ENCODE measurements at regions not wholly inside any gene's neighbourhood (a gene's known extent, or its start where the extent isn't known, plus 50 kb on each side); places are given as distances from the start of the nearest gene placed in this dataset.
"Not testable (repeated sequence)": the region's sequence is repeated elsewhere in the genome, so short reads cannot be mapped to it uniquely, and the experiment has no call there.

GRCh38 chr5:42984307-42984706 lies 55.8 kb downstream of the ANXA2R start:
- Histone ChIP-seq H3K36me3 (ENCODE audit: control insufficient read depth, low read length) (no peaks in the 10 kb centered on the region), H4K20me1 (ENCODE audit: control insufficient read depth, insufficient read depth, low read depth, low read length) (no peaks in the 10 kb centered on the region), H3K4me1 (ENCODE audit: control insufficient read depth, low read length) (no peaks in the 10 kb centered on the region), H3K79me2 (ENCODE audit: control insufficient read depth, low read length) (no peaks in the 10 kb centered on the region), H3K9me3 (ENCODE audit: control insufficient read depth, insufficient read depth, low read length) (no peaks in the 10 kb centered on the region; the same call in 1 of the 2 replicates), H3F3A (ENCODE audit: control insufficient read depth, insufficient read depth) (no peaks in the 10 kb centered on the region), H3K4me3 (ENCODE audit: low read length) (no peak overlapping the region), H3K27me3 (ENCODE audit: control insufficient read depth, low read length) (peaks cover 17% of the 10 kb centered on the region), H3K27ac (ENCODE audit: low read depth, low read length) (no peak overlapping the region), H3K4me2 (ENCODE audit: low read length) (no peak overlapping the region), H3K9me2 (replicated peaks; ENCODE audit: control insufficient read depth, low read length) (no peaks in the 10 kb centered on the region)
- no peak for TF ChIP-seq EZH2phosphoT487 (IDR thresholded peaks at IDR 0.05; ENCODE audit: borderline replicate concordance, low read length)
- TF ChIP-seq, protein P1, sequence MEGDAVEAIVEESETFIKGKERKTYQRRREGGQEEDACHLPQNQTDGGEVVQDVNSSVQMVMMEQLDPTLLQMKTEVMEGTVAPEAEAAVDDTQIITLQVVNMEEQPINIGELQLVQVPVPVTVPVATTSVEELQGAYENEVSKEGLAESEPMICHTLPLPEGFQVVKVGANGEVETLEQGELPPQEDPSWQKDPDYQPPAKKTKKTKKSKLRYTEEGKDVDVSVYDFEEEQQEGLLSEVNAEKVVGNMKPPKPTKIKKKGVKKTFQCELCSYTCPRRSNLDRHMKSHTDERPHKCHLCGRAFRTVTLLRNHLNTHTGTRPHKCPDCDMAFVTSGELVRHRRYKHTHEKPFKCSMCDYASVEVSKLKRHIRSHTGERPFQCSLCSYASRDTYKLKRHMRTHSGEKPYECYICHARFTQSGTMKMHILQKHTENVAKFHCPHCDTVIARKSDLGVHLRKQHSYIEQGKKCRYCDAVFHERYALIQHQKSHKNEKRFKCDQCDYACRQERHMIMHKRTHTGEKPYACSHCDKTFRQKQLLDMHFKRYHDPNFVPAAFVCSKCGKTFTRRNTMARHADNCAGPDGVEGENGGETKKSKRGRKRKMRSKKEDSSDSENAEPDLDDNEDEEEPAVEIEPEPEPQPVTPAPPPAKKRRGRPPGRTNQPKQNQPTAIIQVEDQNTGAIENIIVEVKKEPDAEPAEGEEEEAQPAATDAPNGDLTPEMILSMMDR (IDR thresholded peaks at IDR 0.05; ENCODE audit: low read depth, low read length, poor library complexity, severe bottlenecking): no peak

GRCh38 chr5:42982107-42982622 lies 58.0 kb downstream of the ANXA2R start:
- no peak for TF ChIP-seq EZH2phosphoT487 (IDR thresholded peaks at IDR 0.05; ENCODE audit: borderline replicate concordance, low read length)
- TF ChIP-seq, protein P1 (IDR thresholded peaks at IDR 0.05; ENCODE audit: low read depth, low read length, poor library complexity, severe bottlenecking): no peak
- Histone ChIP-seq H3K36me3 (ENCODE audit: control insufficient read depth, low read length) (no peaks in the 10 kb centered on the region), H3K79me2 (ENCODE audit: control insufficient read depth, low read length) (no peaks in the 10 kb centered on the region), H3K27me3 (ENCODE audit: control insufficient read depth, low read length) (0 out of 2 replicates have a peak, but pooled peaks cover 3% of the 10 kb centered on the region), H4K20me1 (ENCODE audit: control insufficient read depth, insufficient read depth, low read depth, low read length) (no peaks in the 10 kb centered on the region), H3K9me3 (ENCODE audit: control insufficient read depth, insufficient read depth, low read length) (no peaks in the 10 kb centered on the region), H3K9me2 (replicated peaks; ENCODE audit: control insufficient read depth, low read length) (no peaks in the 10 kb centered on the region), H3K4me1 (ENCODE audit: control insufficient read depth, low read length) (no peaks in the 10 kb centered on the region), H3K4me2 (ENCODE audit: low read length) (no peak overlapping the region), H3F3A (ENCODE audit: control insufficient read depth, insufficient read depth) (no peaks in the 10 kb centered on the region), H3K27ac (ENCODE audit: low read depth, low read length) (no peak overlapping the region), H3K4me3 (ENCODE audit: low read length) (no peak overlapping the region)

DNA sequence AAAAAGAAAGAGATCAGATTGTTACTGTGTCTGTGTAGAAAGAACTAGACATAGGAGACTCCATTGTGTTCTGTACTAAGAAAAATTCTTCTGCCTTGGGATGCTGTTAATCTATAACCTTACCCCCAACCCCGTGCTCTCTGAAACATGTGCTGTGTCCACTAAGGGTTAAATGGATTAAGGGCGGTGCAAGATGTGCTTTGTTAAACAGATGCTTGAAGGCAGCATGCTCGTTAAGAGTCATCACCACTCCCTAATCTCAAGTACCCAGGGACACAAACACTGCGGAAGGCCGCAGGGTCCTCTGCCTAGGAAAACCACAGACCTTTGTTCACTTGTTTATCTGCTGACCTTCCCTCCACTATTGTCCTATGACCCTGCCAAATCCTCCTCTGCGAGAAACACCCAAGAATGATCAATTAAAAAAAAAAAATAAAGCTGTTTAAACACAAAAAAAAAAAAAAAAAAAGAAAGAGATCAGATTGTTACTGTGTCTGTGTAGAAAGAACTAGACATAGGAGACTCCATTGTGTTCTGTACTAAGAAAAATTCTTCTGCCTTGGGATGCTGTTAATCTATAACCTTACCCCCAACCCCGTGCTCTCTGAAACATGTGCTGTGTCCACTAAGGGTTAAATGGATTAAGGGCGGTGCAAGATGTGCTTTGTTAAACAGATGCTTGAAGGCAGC lies 58.6 kb downstream of the ANXA2R start:
- H3K9me3 ChIP-seq (ENCODE audit: control insufficient read depth, insufficient read depth, low read length); H3K36me3 ChIP-seq (ENCODE audit: control insufficient read depth, low read length); H3F3A ChIP-seq (ENCODE audit: control insufficient read depth, insufficient read depth); H3K79me2 ChIP-seq (ENCODE audit: control insufficient read depth, low read length); H3K4me2 ChIP-seq (ENCODE audit: low read length); H3K27me3 ChIP-seq (ENCODE audit: control insufficient read depth, low read length); H3K4me1 ChIP-seq (ENCODE audit: control insufficient read depth, low read length); H4K20me1 ChIP-seq (ENCODE audit: control insufficient read depth, insufficient read depth, low read depth, low read length); H3K4me3 ChIP-seq (ENCODE audit: low read length); H3K9me2 ChIP-seq (replicated peaks; ENCODE audit: control insufficient read depth, low read length); H3K27ac ChIP-seq (ENCODE audit: low read depth, low read length): not testable (repeated sequence)

DNA sequence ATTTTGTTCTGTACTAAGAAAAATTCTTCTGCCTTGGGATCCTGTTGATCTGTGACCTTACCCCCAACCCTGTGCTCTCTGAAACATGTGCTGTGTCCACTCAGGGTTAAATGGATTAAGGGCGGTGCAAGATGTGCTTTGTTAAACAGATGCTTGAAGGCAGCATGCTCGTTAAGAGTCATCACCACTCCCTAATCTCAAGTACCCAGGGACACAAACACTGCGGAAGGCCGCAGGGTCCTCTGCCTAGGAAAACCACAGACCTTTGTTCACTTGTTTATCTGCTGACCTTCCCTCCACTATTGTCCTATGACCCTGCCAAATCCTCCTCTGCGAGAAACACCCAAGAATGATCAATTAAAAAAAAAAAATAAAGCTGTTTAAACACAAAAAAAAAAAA lies 59.1 kb downstream of the ANXA2R start:
- not testable (repeated sequence) for H3K27ac ChIP-seq (ENCODE audit: low read depth, low read length); H3K4me3 ChIP-seq (ENCODE audit: low read length); H3F3A ChIP-seq (ENCODE audit: control insufficient read depth, insufficient read depth); H3K4me1 ChIP-seq (ENCODE audit: control insufficient read depth, low read length); H3K79me2 ChIP-seq (ENCODE audit: control insufficient read depth, low read length); H3K4me2 ChIP-seq (ENCODE audit: low read length); H4K20me1 ChIP-seq (ENCODE audit: control insufficient read depth, insufficient read depth, low read depth, low read length); H3K27me3 ChIP-seq (ENCODE audit: control insufficient read depth, low read length); H3K9me2 ChIP-seq (replicated peaks; ENCODE audit: control insufficient read depth, low read length); H3K36me3 ChIP-seq (ENCODE audit: control insufficient read depth, low read length); H3K9me3 ChIP-seq (ENCODE audit: control insufficient read depth, insufficient read depth, low read length)

GRCh38 chr5:42980391-42980790 lies 59.7 kb downstream of the ANXA2R start:
- H3F3A ChIP-seq (ENCODE audit: control insufficient read depth, insufficient read depth); H3K4me1 ChIP-seq (ENCODE audit: control insufficient read depth, low read length); H3K4me3 ChIP-seq (ENCODE audit: low read length); H4K20me1 ChIP-seq (ENCODE audit: control insufficient read depth, insufficient read depth, low read depth, low read length); H3K79me2 ChIP-seq (ENCODE audit: control insufficient read depth, low read length); H3K27me3 ChIP-seq (ENCODE audit: control insufficient read depth, low read length); H3K27ac ChIP-seq (ENCODE audit: low read depth, low read length); H3K9me3 ChIP-seq (ENCODE audit: control insufficient read depth, insufficient read depth, low read length); H3K4me2 ChIP-seq (ENCODE audit: low read length); H3K9me2 ChIP-seq (replicated peaks; ENCODE audit: control insufficient read depth, low read length); H3K36me3 ChIP-seq (ENCODE audit: control insufficient read depth, low read length): not testable (repeated sequence)

- H3K27ac ChIP-seq (ENCODE audit: low read depth, low read length); H3K9me3 ChIP-seq (ENCODE audit: control insufficient read depth, insufficient read depth, low read length); H3K36me3 ChIP-seq (ENCODE audit: control insufficient read depth, low read length); H3K4me2 ChIP-seq (ENCODE audit: low read length); H3K4me3 ChIP-seq (ENCODE audit: low read length); H3K79me2 ChIP-seq (ENCODE audit: control insufficient read depth, low read length); H3K27me3 ChIP-seq (ENCODE audit: control insufficient read depth, low read length); H3K9me2 ChIP-seq (replicated peaks; ENCODE audit: control insufficient read depth, low read length); H3K4me1 ChIP-seq (ENCODE audit: control insufficient read depth, low read length); H3F3A ChIP-seq (ENCODE audit: control insufficient read depth, insufficient read depth); H4K20me1 ChIP-seq (ENCODE audit: control insufficient read depth, insufficient read depth, low read depth, low read length): not testable (repeated sequence)
Observed at GRCh38 chr5:42979242-42979641, 60.9 kb downstream of the ANXA2R start.

Data from DOHH2 (cell line).